Ovary (tissue), 3 donors: ENCODE measurements at regions not wholly inside any gene's neighbourhood (a gene's known extent, or its start where the extent isn't known, plus 50 kb on each side); places are given as distances from the start of the nearest gene placed in this dataset.
"Not testable (repeated sequence)": the region's sequence is repeated elsewhere in the genome, so short reads cannot be mapped to it uniquely, and the experiment has no call there.

Experiments used
- POLR2A ChIP-seq: fragments of 450-650 bp; IDR thresholded peaks from one replicate; pipeline ENCODE4 v1.6.1; 2017; ENCODE audit warnings: antibody characterized with exemption, mild to moderate bottlenecking, moderate library complexity
- TF ChIP-seq, protein P1 (sequence below), 3 donors: fragments of 450-650 bp in 2 of 3; fragments of 200-600 bp in 1 of 3; IDR thresholded peaks; one replicate each; pipeline versions ENCODE4 v1.5.1 to v1.8.0; 2016 to 2022; ENCODE audit warnings: antibody characterized with exemption in 3 of 3, mild to moderate bottlenecking in 1 of 3
- donor health status: DM: no; HTN: no; CAD: no.

DNA sequence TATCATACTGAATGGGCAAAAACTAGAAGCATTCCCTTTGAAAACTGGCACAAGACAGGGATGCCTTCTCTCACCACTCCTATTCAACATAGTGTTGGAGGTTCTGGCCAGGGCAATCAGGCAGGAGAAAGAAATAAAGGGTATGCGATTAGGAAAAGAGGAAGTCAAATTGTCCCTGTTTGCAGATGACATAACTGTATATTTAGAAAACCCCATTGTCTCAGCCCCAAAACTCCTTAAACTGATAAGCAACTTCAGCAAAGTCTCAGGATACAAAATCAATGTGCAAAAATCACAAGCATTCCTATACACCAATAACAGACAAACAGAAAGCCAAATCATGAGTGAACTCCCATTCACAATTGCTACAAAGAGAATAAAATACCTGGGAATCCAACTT lies 52.5 kb upstream of the CCDC71L start:
- TF ChIP-seq, protein P1, sequence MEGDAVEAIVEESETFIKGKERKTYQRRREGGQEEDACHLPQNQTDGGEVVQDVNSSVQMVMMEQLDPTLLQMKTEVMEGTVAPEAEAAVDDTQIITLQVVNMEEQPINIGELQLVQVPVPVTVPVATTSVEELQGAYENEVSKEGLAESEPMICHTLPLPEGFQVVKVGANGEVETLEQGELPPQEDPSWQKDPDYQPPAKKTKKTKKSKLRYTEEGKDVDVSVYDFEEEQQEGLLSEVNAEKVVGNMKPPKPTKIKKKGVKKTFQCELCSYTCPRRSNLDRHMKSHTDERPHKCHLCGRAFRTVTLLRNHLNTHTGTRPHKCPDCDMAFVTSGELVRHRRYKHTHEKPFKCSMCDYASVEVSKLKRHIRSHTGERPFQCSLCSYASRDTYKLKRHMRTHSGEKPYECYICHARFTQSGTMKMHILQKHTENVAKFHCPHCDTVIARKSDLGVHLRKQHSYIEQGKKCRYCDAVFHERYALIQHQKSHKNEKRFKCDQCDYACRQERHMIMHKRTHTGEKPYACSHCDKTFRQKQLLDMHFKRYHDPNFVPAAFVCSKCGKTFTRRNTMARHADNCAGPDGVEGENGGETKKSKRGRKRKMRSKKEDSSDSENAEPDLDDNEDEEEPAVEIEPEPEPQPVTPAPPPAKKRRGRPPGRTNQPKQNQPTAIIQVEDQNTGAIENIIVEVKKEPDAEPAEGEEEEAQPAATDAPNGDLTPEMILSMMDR (IDR thresholded peaks at IDR 0.05): not testable (repeated sequence)
- TF ChIP-seq POLR2A: not testable (repeated sequence)
